ENCODE measurements at regions not wholly inside any gene's neighbourhood (a gene's known extent, or its start where the extent isn't known, plus 50 kb on each side); places are given as distances from the start of the nearest gene placed in this dataset.

DNA sequence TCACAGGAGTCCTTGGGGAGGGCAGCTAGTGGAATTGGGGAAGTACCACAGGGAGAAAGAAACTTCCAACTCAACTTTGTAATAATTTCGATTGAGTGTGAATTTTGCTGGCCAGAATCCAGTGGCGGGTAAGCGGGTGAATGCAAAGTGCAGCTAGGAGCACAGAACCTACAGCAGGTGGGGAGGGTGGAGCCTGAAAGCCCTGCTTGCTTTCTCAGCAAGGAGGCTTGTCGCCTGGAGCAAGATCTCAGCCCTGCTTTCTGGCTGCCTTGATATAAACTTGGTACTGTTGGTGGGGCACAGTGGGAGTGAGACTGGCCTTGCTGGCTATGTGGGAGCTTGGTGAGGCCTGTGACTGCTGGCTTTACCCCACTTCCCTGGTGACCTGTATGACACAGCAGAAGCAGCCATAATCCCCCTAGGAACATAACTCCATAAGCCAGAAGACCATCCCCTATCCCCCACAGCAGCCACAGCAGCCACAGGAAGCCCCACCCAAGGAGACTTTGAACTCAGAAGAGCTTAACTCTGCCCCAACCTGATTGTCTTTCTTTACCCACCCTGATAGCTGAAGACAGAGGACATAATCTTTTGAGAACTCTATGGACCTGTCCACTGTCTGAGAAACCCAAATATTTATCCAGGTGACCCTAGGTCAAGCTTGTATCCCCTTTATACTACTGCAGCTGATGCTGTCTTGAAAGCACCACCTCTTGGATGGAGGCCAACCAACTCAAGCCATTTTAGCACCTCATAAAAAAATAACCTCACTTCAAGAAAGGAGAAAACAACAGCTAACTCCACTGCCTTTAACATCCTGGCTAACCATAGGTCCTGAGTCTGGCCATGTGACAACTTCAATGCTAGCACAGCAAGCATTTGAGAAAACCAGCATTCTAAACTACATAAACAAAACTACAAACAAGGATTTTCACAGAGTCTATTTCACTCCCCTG, 87.2 kb upstream of the PDE5A start:
- intact Hi-C loops (cut with micrococcal nuclease): no loop called here
- Histone ChIP-seq H4K20me1 (ENCODE audit: low read length) (no peaks in the 10 kb centered on the region), H3K4me3 (ENCODE audit: low read length) (no peak overlapping the region), H3K9ac (ENCODE audit: low read length) (no peak overlapping the region), H3K4me2 (ENCODE audit: low read length) (no peak overlapping the region), H3K9me2 (replicated peaks; ENCODE audit: low read length) (no peaks in the 10 kb centered on the region), H3K9me3 (ENCODE audit: low read length) (no peaks in the 10 kb centered on the region), H2AFZ (ENCODE audit: low read length) (no peak overlapping the region), H3F3A (ENCODE audit: low read length, unreplicated experiment) (no peaks in the 10 kb centered on the region), H3K79me2 (ENCODE audit: low read length) (no peaks in the 10 kb centered on the region), H3K4me1 (ENCODE audit: insufficient read depth, low read length) (no peaks in the 10 kb centered on the region), H3K36me3 (ENCODE audit: low read depth, low read length) (no peaks in the 10 kb centered on the region), H3K27ac (ENCODE audit: low read length) (no peak overlapping the region), H3K27me3 (ENCODE audit: low read length) (no peaks in the 10 kb centered on the region)
- CTCF ChIA-PET: no interaction called here
- ATAC-seq (no peak), DNase-seq (no peak)
- TF ChIP-seq, protein P1, sequence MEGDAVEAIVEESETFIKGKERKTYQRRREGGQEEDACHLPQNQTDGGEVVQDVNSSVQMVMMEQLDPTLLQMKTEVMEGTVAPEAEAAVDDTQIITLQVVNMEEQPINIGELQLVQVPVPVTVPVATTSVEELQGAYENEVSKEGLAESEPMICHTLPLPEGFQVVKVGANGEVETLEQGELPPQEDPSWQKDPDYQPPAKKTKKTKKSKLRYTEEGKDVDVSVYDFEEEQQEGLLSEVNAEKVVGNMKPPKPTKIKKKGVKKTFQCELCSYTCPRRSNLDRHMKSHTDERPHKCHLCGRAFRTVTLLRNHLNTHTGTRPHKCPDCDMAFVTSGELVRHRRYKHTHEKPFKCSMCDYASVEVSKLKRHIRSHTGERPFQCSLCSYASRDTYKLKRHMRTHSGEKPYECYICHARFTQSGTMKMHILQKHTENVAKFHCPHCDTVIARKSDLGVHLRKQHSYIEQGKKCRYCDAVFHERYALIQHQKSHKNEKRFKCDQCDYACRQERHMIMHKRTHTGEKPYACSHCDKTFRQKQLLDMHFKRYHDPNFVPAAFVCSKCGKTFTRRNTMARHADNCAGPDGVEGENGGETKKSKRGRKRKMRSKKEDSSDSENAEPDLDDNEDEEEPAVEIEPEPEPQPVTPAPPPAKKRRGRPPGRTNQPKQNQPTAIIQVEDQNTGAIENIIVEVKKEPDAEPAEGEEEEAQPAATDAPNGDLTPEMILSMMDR (conservative IDR thresholded peaks at IDR 0.05; ENCODE audit: low read depth, low read length): no peak
- TF ChIP-seq EZH2 (IDR thresholded peaks at IDR 0.05; ENCODE audit: low read length, unreplicated experiment): no peak
- no peak for TF ChIP-seq EZH2phosphoT487 (IDR thresholded peaks at IDR 0.05; ENCODE audit: borderline replicate concordance, low read length)
- POLR2A ChIA-PET (ENCODE audit: unreplicated experiment): interaction anchor here (0.6 kb wide), 1 partner anchor 123 kb away, joined by 10 read pairs; no protein-coding TSS in a partner anchor
- BruUV-seq (replicated peaks): no TSS peak

DNA sequence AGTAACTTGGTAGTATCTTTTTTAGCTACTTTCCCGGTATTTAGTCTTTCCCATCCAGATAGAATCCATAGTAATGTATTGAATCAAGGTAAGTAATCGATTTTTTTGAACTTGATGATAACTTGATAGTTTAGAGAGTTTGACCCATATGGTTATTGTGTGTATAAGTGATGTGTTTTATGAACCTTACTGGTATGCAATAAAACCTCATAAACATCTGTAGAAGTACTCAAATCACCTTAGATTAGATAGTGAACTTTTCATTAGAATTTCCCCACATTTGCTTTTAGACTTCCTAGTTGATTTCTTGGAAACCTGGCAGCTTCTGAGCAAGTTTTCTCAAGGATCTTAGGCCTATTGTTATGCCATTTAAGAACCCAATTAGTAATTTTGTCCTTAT, 80.8 kb upstream of the PDE5A start:
- H3K9me2 ChIP-seq (replicated peaks; ENCODE audit: low read length): no peaks in the 10 kb centered on the region
- ChIA-PET CTCF (no interaction called here), POLR2A (ENCODE audit: unreplicated experiment) (no interaction called here)
- no peaks in the 10 kb centered on the region for H3K36me3 ChIP-seq (ENCODE audit: low read depth, low read length)
- TF ChIP-seq EZH2 (IDR thresholded peaks at IDR 0.05; ENCODE audit: low read length, unreplicated experiment) (no peak), EZH2phosphoT487 (IDR thresholded peaks at IDR 0.05; ENCODE audit: borderline replicate concordance, low read length) (no peak)
- TF ChIP-seq, protein P1 (conservative IDR thresholded peaks at IDR 0.05; ENCODE audit: low read depth, low read length): no peak
- H3K9me3 ChIP-seq (ENCODE audit: low read length): no peaks in the 10 kb centered on the region
- no peaks in the 10 kb centered on the region for H4K20me1 ChIP-seq (ENCODE audit: low read length)
- H3K4me2 ChIP-seq (ENCODE audit: low read length): no peak overlapping the region
- BruUV-seq (replicated peaks): no TSS peak
- no peak overlapping the region for H3K4me3 ChIP-seq (ENCODE audit: low read length)
- no peak overlapping the region for H3K27ac ChIP-seq (ENCODE audit: low read length)
- H3F3A ChIP-seq (ENCODE audit: low read length, unreplicated experiment): no peaks in the 10 kb centered on the region
- no peaks in the 10 kb centered on the region for H3K27me3 ChIP-seq (ENCODE audit: low read length)
- no peaks in the 10 kb centered on the region for H3K79me2 ChIP-seq (ENCODE audit: low read length)
- ATAC-seq (no peak), DNase-seq (no peak)
- H3K9ac ChIP-seq (ENCODE audit: low read length): no peak overlapping the region
- no peak overlapping the region for H2AFZ ChIP-seq (ENCODE audit: low read length)
- H3K4me1 ChIP-seq (ENCODE audit: insufficient read depth, low read length): no peaks in the 10 kb centered on the region
- intact Hi-C loops (cut with micrococcal nuclease): no loop called here

DNA sequence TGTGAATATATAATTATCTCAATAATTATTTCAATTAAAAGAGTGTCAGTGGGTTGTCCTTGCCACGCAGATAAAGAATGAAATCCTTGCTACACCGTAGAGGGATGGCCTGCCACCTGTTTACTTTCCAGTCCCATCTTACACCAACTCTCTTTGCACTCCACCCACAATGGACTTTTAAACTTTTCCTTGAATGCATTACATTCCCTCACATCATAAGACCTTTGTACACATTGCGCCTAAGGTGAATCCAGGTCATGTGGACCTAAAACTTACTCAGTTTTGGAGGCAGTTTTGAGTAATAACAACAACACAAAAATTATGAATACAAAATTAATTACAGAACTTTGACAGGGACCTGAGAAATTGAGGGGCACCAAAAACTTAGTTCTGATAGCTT, 78.7 kb upstream of the PDE5A start:
- Histone ChIP-seq H3K27me3 (ENCODE audit: low read length) (no peaks in the 10 kb centered on the region), H2AFZ (ENCODE audit: low read length) (no peak overlapping the region), H3K4me2 (ENCODE audit: low read length) (no peak overlapping the region), H3K9me2 (replicated peaks; ENCODE audit: low read length) (no peaks in the 10 kb centered on the region), H3K9me3 (ENCODE audit: low read length) (no peaks in the 10 kb centered on the region), H3K9ac (ENCODE audit: low read length) (no peak overlapping the region), H3K4me3 (ENCODE audit: low read length) (no peak overlapping the region), H3K4me1 (ENCODE audit: insufficient read depth, low read length) (no peaks in the 10 kb centered on the region), H3K27ac (ENCODE audit: low read length) (no peak overlapping the region), H3F3A (ENCODE audit: low read length, unreplicated experiment) (no peaks in the 10 kb centered on the region), H3K79me2 (ENCODE audit: low read length) (no peaks in the 10 kb centered on the region), H4K20me1 (ENCODE audit: low read length) (no peaks in the 10 kb centered on the region), H3K36me3 (ENCODE audit: low read depth, low read length) (no peaks in the 10 kb centered on the region)
- intact Hi-C loops (cut with micrococcal nuclease): no loop called here
- POLR2A ChIA-PET (ENCODE audit: unreplicated experiment): no interaction called here
- DNase-seq: no peak
- no peak for ATAC-seq
- BruUV-seq (replicated peaks): no TSS peak
- TF ChIP-seq EZH2phosphoT487 (IDR thresholded peaks at IDR 0.05; ENCODE audit: borderline replicate concordance, low read length) (no peak), EZH2 (IDR thresholded peaks at IDR 0.05; ENCODE audit: low read length, unreplicated experiment) (no peak)
- TF ChIP-seq, protein P1 (conservative IDR thresholded peaks at IDR 0.05; ENCODE audit: low read depth, low read length): no peak
- CTCF ChIA-PET: no interaction called here
